Endothelial cell of umbilical vein (primary cell): ENCODE measurements at regions not wholly inside any gene's neighbourhood (a gene's known extent, or its start where the extent isn't known, plus 50 kb on each side); places are given as distances from the start of the nearest gene placed in this dataset.

Source experiments
- BruUV-seq: library from RNA; stranded (reverse); fragments of 400-500 nt; replicated peaks from 2 replicates; lab custom pipeline; 2021; lab: Mats Ljungman, UMichigan
- CTCF ChIA-PET: fragments of 300-600, 350-600 bp; sonication (Branson Sonifier 250); formaldehyde crosslinking; loops from one replicate; lab custom pipeline; 2021; ENCODE audit warnings: antibody characterized with exemption, inconsistent platforms; lab: Charles Lee
- POLR2A ChIA-PET: fragments of 300-600, 350-600 bp; sonication (Branson Sonifier 250); formaldehyde crosslinking; loops from one replicate; lab custom pipeline; 2021; ENCODE audit warnings: antibody characterized with exemption, inconsistent platforms; lab: Charles Lee
- DNase-seq: peaks from one replicate; pipeline ENCODE4 v3.0.0-alpha.2; 2011; ENCODE audit warnings: low read depth, low spot score
- FAIRE-seq: peaks from 2 replicates; lab custom pipeline; 2011; peaks lifted over from hg19 to GRCh38; lab: Jason Lieb, UNC
- H2AFZ ChIP-seq: 2 replicates; pipeline ENCODE4 v1.6.0; 2012; ENCODE audit warnings: low read depth, low read length, control low read depth, inconsistent platforms
- H3K27ac ChIP-seq: 2 replicates; pipeline ENCODE4 v1.5.1; 2011; ENCODE audit warnings: low read depth, mild to moderate bottlenecking, control low read depth, low read length, moderate library complexity; ENCODE audit not compliant: insufficient read depth
- H3K27me3 ChIP-seq, 2 experiments: 2 replicates each; pipeline versions ENCODE4 v1.6.0 to v1.6.1; 2011; ENCODE audit warnings: low read length in 2 of 2, mixed read lengths in 1 of 2; ENCODE audit not compliant: control insufficient read depth in 2 of 2, insufficient read depth in 2 of 2
- H3K36me3 ChIP-seq, 2 experiments: 2 replicates in 1 of 2; 3 replicates in 1 of 2; pipeline ENCODE4 v1.5.1; 2011; ENCODE audit warnings: low read length in 2 of 2, mild to moderate bottlenecking in 1 of 2, moderate library complexity in 1 of 2; ENCODE audit not compliant: control insufficient read depth in 2 of 2, insufficient read depth in 2 of 2; ENCODE audit errors: extremely low read depth in 1 of 2
- H3K4me1 ChIP-seq: 3 replicates; pipeline ENCODE4 v1.5.1; 2011; ENCODE audit warnings: mild to moderate bottlenecking, low read length; ENCODE audit not compliant: control insufficient read depth, insufficient read depth; ENCODE audit errors: extremely low read depth
- H3K4me2 ChIP-seq: 2 replicates; pipeline ENCODE4 v1.6.1; 2011; ENCODE audit warnings: low read length, control low read depth, mixed read lengths; ENCODE audit not compliant: insufficient read depth
- H3K4me3 ChIP-seq, 3 experiments: fragments of 200-600 bp in 1 of 3; sonication (generic), shearing (Covaris generic) in 1 of 3; replicated peaks in 1 of 3; 2 replicates each; pipeline ENCODE4 v1.5.1; 2011 to 2016; ENCODE audit warnings: control low read depth in 3 of 3, low read length in 3 of 3, mild to moderate bottlenecking in 2 of 3, inconsistent platforms in 1 of 3, low read depth in 1 of 3, moderate library complexity in 1 of 3; ENCODE audit not compliant: insufficient read depth in 1 of 3
- H3K79me2 ChIP-seq: 2 replicates; pipeline ENCODE4 v1.6.0; 2012; ENCODE audit warnings: low read length, inconsistent platforms; ENCODE audit not compliant: control insufficient read depth, insufficient read depth
- H3K9ac ChIP-seq: replicated peaks from 2 replicates; pipeline ENCODE3; 2011; ENCODE audit warnings: low read length, control low read depth; ENCODE audit not compliant: insufficient read depth; ENCODE audit errors: extremely low read depth
- H3K9me1 ChIP-seq: replicated peaks from 3 replicates; pipeline ENCODE4 v1.6.0; 2011; ENCODE audit warnings: mild to moderate bottlenecking, low read length; ENCODE audit not compliant: control insufficient read depth, insufficient read depth; ENCODE audit errors: extremely low read depth
- H3K9me3 ChIP-seq: replicated peaks from 2 replicates; pipeline ENCODE4 v1.5.1; 2012; ENCODE audit warnings: low read length, inconsistent platforms; ENCODE audit not compliant: control insufficient read depth, insufficient read depth
- H4K20me1 ChIP-seq: replicated peaks from 2 replicates; pipeline ENCODE3; 2011; ENCODE audit warnings: mild to moderate bottlenecking, low read length; ENCODE audit not compliant: control insufficient read depth, insufficient read depth; ENCODE audit errors: extremely low read depth
- EZH2 ChIP-seq: IDR thresholded peaks from 2 replicates; pipeline ENCODE4 v1.6.1; 2012; ENCODE audit warnings: borderline replicate concordance, low read depth, mild to moderate bottlenecking, moderate library complexity, low read length, inconsistent platforms; ENCODE audit not compliant: severe bottlenecking
- FOS ChIP-seq: IDR thresholded peaks from 2 replicates; pipeline ENCODE4 v1.6.1; 2011; ENCODE audit warnings: mild to moderate bottlenecking, low read length, moderate library complexity, borderline replicate concordance; ENCODE audit not compliant: insufficient read depth
- GATA2 ChIP-seq: IDR thresholded peaks from 2 replicates; pipeline ENCODE4 v1.7.0; 2011; ENCODE audit warnings: low read depth, mild to moderate bottlenecking, moderate library complexity, mixed read lengths, low read length; ENCODE audit not compliant: insufficient read length, insufficient read depth
- JUN ChIP-seq: IDR thresholded peaks from 2 replicates; pipeline ENCODE4 v1.6.1; 2011; ENCODE audit warnings: borderline replicate concordance, low read depth; ENCODE audit not compliant: insufficient read length, insufficient read depth
- MAX ChIP-seq: IDR thresholded peaks from 2 replicates; pipeline ENCODE4 v1.6.1; 2011; ENCODE audit not compliant: insufficient read depth, insufficient read length
- MYC ChIP-seq: IDR thresholded peaks from one replicate; pipeline ENCODE4 v1.6.1; 2011; ENCODE audit warnings: mild to moderate bottlenecking, low read depth, low read length
- POLR2A ChIP-seq: IDR thresholded peaks from 2 replicates; pipeline ENCODE4 v1.6.1; 2012; ENCODE audit warnings: low read depth, mild to moderate bottlenecking, control low read depth, low read length
- POLR2AphosphoS5 ChIP-seq: IDR thresholded peaks from 2 replicates; pipeline ENCODE4 v1.6.1; 2012; ENCODE audit warnings: low read depth, mild to moderate bottlenecking, control low read depth, low read length, moderate library complexity; ENCODE audit not compliant: insufficient read depth
- dilution Hi-C: fragments of 300-500 bp; cut with MboI; formaldehyde crosslinking; loops from one replicate; pipeline ENCODE4 v1.15.0; 2019; ENCODE audit warnings: low sequenced_read_pairs; ENCODE audit not compliant: extremely low pct_ligation_motif_present
- intact Hi-C: fragments of 100-400 bp; cut with micrococcal nuclease; formaldehyde crosslinking; loops from one replicate; pipeline ENCODE4 v1.10.0; 2022
- TF ChIP-seq, protein P1 (sequence below), 2 donors: IDR thresholded peaks; 1 replicate in 1 of 2; 2 replicates in 1 of 2; pipeline ENCODE4 v1.5.1; 2011; ENCODE audit warnings: low read length in 2 of 2, mild to moderate bottlenecking in 2 of 2, moderate library complexity in 2 of 2, control low read depth in 1 of 2, inconsistent platforms in 1 of 2, low read depth in 1 of 2; ENCODE audit not compliant: insufficient read depth in 1 of 2; ENCODE audit errors: extremely low read depth in 1 of 2

- Histone ChIP-seq H4K20me1 (no peaks in the 10 kb centered on the region), H2AFZ (no peak overlapping the region), H3K27ac (no peak overlapping the region), H3K4me2 (no peak overlapping the region), H3K4me3 (no peak overlapping the region), H3K4me1 (no peaks in the 10 kb centered on the region), H3K36me3 (no peaks in the 10 kb centered on the region), H3K9me3 (no peaks in the 10 kb centered on the region), H3K27me3 (no peaks in the 10 kb centered on the region), H3K9ac (no peak overlapping the region), H3K9me1 (no peaks in the 10 kb centered on the region), H3K79me2 (no peaks in the 10 kb centered on the region)
- dilution Hi-C loops (no loop called here), intact Hi-C loops (no loop called here)
- DNase-seq: no peak
- BruUV-seq: no TSS peak
- TF ChIP-seq EZH2 (no peak), POLR2AphosphoS5 (no peak), MAX (no peak), POLR2A (no peak), JUN (no peak), GATA2 (no peak), MYC (no peak), FOS (no peak)
- TF ChIP-seq, protein P1, sequence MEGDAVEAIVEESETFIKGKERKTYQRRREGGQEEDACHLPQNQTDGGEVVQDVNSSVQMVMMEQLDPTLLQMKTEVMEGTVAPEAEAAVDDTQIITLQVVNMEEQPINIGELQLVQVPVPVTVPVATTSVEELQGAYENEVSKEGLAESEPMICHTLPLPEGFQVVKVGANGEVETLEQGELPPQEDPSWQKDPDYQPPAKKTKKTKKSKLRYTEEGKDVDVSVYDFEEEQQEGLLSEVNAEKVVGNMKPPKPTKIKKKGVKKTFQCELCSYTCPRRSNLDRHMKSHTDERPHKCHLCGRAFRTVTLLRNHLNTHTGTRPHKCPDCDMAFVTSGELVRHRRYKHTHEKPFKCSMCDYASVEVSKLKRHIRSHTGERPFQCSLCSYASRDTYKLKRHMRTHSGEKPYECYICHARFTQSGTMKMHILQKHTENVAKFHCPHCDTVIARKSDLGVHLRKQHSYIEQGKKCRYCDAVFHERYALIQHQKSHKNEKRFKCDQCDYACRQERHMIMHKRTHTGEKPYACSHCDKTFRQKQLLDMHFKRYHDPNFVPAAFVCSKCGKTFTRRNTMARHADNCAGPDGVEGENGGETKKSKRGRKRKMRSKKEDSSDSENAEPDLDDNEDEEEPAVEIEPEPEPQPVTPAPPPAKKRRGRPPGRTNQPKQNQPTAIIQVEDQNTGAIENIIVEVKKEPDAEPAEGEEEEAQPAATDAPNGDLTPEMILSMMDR (IDR thresholded peaks at IDR 0.05; ENCODE audit: extremely low read depth in 1 of 2, insufficient read depth in 1 of 2, low read depth in 1 of 2, low read length in 2 of 2): no peak
- no peak for FAIRE-seq
- CTCF ChIA-PET: no interaction called here
- POLR2A ChIA-PET: no interaction called here
These were observed 452.9 kb upstream of the DSEL start for GRCh38 chr18:67969458-67969857.
